Fibroblast of skin of back (primary cell): ENCODE measurements at regions not wholly inside any gene's neighbourhood (a gene's known extent, or its start where the extent isn't known, plus 50 kb on each side); places are given as distances from the start of the nearest gene placed in this dataset.
"Not testable (repeated sequence)": the region's sequence is repeated elsewhere in the genome, so short reads cannot be mapped to it uniquely, and the experiment has no call there.

Source experiments
- DNase-seq: peaks from one replicate; pipeline ENCODE4 v3.0.0-alpha.2; 2013

GRCh38 chr1:37162059-37162458 is 127.7 kb upstream of the GRIK3 start:
- no peak for DNase-seq

GRCh38 chr1:37166005-37166404 is 131.7 kb upstream of the GRIK3 start:
- no peak for DNase-seq

- no peak for DNase-seq
Measured at GRCh38 chr1:37167479-37167878, 133.2 kb upstream of the GRIK3 start.

- no peak for DNase-seq
Measured at GRCh38 chr1:37169241-37169640, 134.9 kb upstream of the GRIK3 start.

GRCh38 chr1:37169743-37170275 is 135.5 kb upstream of the GRIK3 start:
- no peak for DNase-seq

- no peak for DNase-seq
Measured at GRCh38 chr1:37171691-37172090, 137.4 kb upstream of the GRIK3 start.

GRCh38 chr1:37174341-37174740 is 140.0 kb upstream of the GRIK3 start:
- no peak for DNase-seq

GRCh38 chr1:37174876-37175275 is 140.6 kb upstream of the GRIK3 start:
- DNase-seq: no peak

GRCh38 chr1:37175666-37176215 is 141.4 kb upstream of the GRIK3 start:
- no peak for DNase-seq

GRCh38 chr1:37176269-37176668 is 142.0 kb upstream of the GRIK3 start:
- no peak for DNase-seq

GRCh38 chr1:37177230-37177864 is 143.0 kb upstream of the GRIK3 start:
- DNase-seq: peak; percentile 5

GRCh38 chr1:37181425-37181824 is 147.1 kb upstream of the GRIK3 start:
- no peak for DNase-seq

- no peak for DNase-seq
Measured at GRCh38 chr1:37184789-37185188, 150.5 kb upstream of the GRIK3 start.

- no peak for DNase-seq
Measured at GRCh38 chr1:37186246-37186756, 152.0 kb upstream of the GRIK3 start.

- DNase-seq: no peak
Measured at GRCh38 chr1:37189111-37189510, 154.8 kb upstream of the GRIK3 start.

- DNase-seq: no peak
Measured at GRCh38 chr1:37197411-37197810, 163.1 kb upstream of the GRIK3 start.

GRCh38 chr1:37214305-37214704 is 180.0 kb upstream of the GRIK3 start:
- DNase-seq: not testable (repeated sequence)

GRCh38 chr1:37233606-37234005 is 199.3 kb upstream of the GRIK3 start:
- DNase-seq: no peak

- DNase-seq: no peak
Measured at GRCh38 chr1:37234941-37235418, 200.7 kb upstream of the GRIK3 start.

GRCh38 chr1:37237948-37238347 is 203.6 kb upstream of the GRIK3 start:
- no peak for DNase-seq

- peak; percentile 5 for DNase-seq
Measured at GRCh38 chr1:37238364-37239224, 204.3 kb upstream of the GRIK3 start.

GRCh38 chr1:37239225-37239740 is 205.0 kb upstream of the GRIK3 start:
- no peak for DNase-seq

GRCh38 chr1:37240897-37241296 is 206.6 kb upstream of the GRIK3 start:
- DNase-seq: no peak
